AML-193 (cell line): ENCODE measurements at regions not wholly inside any gene's neighbourhood (a gene's known extent, or its start where the extent isn't known, plus 50 kb on each side); places are given as distances from the start of the nearest gene placed in this dataset.
"Not testable (repeated sequence)": the region's sequence is repeated elsewhere in the genome, so short reads cannot be mapped to it uniquely, and the experiment has no call there.

ENCODE experiments used
- DNase-seq, 2 experiments: peaks; one replicate each; lab custom pipeline; 2025; lab: John Stamatoyannopoulos, UW

- peak; percentile 23 to 32 for DNase-seq
Observed at GRCh38 chr11:95650276-95650675, 139.3 kb downstream of the FAM76B start.

- DNase-seq, result no peak
Observed at GRCh38 chr11:95647871-95648270, 141.7 kb downstream of the FAM76B start.

- no peak for DNase-seq
Observed at GRCh38 chr11:95647355-95647754, 142.2 kb downstream of the FAM76B start.

GRCh38 chr11:95641495-95641894 lies 148.1 kb downstream of the FAM76B start:
- peak; percentile 88 to 91 for DNase-seq

GRCh38 chr11:95638501-95638900 lies 151.1 kb downstream of the FAM76B start:
- DNase-seq, result no peak

- no peak for DNase-seq
Observed at GRCh38 chr11:95625164-95625900, 164.2 kb downstream of the FAM76B start.

GRCh38 chr11:95616256-95616804 lies 173.3 kb downstream of the FAM76B start:
- DNase-seq, result no peak

GRCh38 chr11:95611827-95612226 lies 177.8 kb downstream of the FAM76B start:
- DNase-seq, result no peak

GRCh38 chr11:95610185-95610584 lies 179.4 kb downstream of the FAM76B start:
- DNase-seq, result not testable (repeated sequence)

- DNase-seq, result no peak
Observed at GRCh38 chr11:95608093-95608492, 181.5 kb downstream of the FAM76B start.

- no peak for DNase-seq
Observed at GRCh38 chr11:95606824-95607223, 182.8 kb downstream of the FAM76B start.

GRCh38 chr11:95605271-95605940 lies 184.2 kb downstream of the FAM76B start:
- DNase-seq, result peak; percentile 35 to 49

GRCh38 chr11:95599959-95600586 lies 189.5 kb downstream of the FAM76B start:
- no peak for DNase-seq

GRCh38 chr11:95595973-95596489 lies 193.6 kb downstream of the FAM76B start:
- DNase-seq, result no peak

- DNase-seq, result no peak
Observed at GRCh38 chr11:95595541-95595940, 194.0 kb downstream of the FAM76B start.

- no peak for DNase-seq
Observed at GRCh38 chr11:95593111-95593510, 196.5 kb downstream of the FAM76B start.

- no peak for DNase-seq
Observed at GRCh38 chr11:95592471-95592870, 197.1 kb downstream of the FAM76B start.

- no peak for DNase-seq
Observed at GRCh38 chr11:95589893-95590612, 199.5 kb downstream of the FAM76B start.

- no peak for DNase-seq
Observed at GRCh38 chr11:95588821-95589220, 200.8 kb downstream of the FAM76B start.

- DNase-seq, result no peak
Observed at GRCh38 chr11:95586661-95587060, 202.9 kb downstream of the FAM76B start.

- DNase-seq, result no peak
Observed at GRCh38 chr11:95586155-95586554, 203.4 kb downstream of the FAM76B start.

GRCh38 chr11:95585752-95586077 lies 203.9 kb downstream of the FAM76B start:
- DNase-seq, result no peak
